NCI-H2196 treated with DMSO at 0.1 percent for 48 hours (cell line): ENCODE measurements at regions not wholly inside any gene's neighbourhood (a gene's known extent, or its start where the extent isn't known, plus 50 kb on each side); places are given as distances from the start of the nearest gene placed in this dataset.
"Not testable (repeated sequence)": the region's sequence is repeated elsewhere in the genome, so short reads cannot be mapped to it uniquely, and the experiment has no call there.

Source experiments
- DNase-seq: peaks from one replicate; lab custom pipeline; 2025; ENCODE audit not compliant: unreplicated experiment; lab: John Stamatoyannopoulos, UW

- DNase-seq = no peak
Observed at GRCh38 chr15:67918205-67918861, 78.5 kb upstream of the RNU6-1 start.

- DNase-seq = no peak
Observed at GRCh38 chr15:67920524-67921240, 80.8 kb upstream of the RNU6-1 start.

DNA sequence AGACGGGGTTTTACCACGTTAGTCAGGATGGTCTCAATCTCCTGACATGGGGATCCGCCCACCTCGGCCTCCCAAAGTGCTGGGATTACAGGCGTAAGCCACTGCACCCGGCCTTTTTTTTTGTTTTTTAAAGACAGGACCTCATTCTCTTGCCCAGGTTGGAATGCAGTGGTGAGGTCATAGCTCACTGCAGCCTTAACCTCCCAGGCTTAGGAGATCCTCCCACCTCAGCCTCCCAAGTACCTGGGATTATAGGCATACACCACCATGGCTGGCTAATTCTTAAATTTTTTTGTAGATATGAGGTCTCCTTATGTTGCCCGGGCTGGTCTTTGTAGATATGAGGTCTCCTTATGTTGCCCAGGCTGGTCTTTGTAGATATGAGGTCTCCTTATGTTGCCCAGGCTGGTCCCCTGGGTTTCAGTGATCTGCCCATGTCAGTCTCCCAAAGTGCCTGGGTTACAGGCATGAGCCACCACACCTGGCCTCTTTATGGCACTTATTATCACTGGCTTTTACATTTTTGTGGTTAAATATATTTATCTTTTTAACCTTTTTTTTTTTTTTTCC is 82.3 kb upstream of the RNU6-1 start:
- DNase-seq = no peak

- no peak for DNase-seq
Observed at GRCh38 chr15:67922971-67923945, 83.4 kb upstream of the RNU6-1 start.

- DNase-seq = no peak
Observed at GRCh38 chr15:67924359-67924974, 84.6 kb upstream of the RNU6-1 start.

GRCh38 chr15:67925182-67925581 is 85.3 kb upstream of the RNU6-1 start:
- no peak for DNase-seq

GRCh38 chr15:67927501-67928168 is 87.8 kb upstream of the RNU6-1 start:
- no peak for DNase-seq

GRCh38 chr15:67928666-67929065 is 88.8 kb upstream of the RNU6-1 start:
- no peak for DNase-seq

GRCh38 chr15:67930720-67931119 is 90.9 kb upstream of the RNU6-1 start:
- DNase-seq = no peak

DNA sequence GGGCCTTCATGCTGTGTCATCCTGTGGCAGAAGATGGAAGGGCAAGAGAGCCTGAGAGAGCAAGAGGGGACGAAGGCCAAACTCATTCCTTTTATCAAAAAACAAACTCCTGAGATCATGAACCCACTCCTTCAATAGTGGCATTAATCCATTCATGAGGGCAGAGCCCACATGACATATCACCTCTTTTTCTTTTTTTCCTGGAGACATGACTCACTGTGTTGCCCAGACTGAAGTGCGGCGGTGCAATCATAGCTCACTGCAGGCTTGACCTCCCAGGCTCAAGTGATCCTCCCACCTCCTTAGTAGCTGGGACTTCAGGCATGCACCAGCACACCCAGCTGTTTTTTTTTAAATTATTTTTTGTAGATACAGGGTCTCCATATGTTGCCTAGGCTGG is 92.0 kb upstream of the RNU6-1 start:
- DNase-seq = no peak

DNA sequence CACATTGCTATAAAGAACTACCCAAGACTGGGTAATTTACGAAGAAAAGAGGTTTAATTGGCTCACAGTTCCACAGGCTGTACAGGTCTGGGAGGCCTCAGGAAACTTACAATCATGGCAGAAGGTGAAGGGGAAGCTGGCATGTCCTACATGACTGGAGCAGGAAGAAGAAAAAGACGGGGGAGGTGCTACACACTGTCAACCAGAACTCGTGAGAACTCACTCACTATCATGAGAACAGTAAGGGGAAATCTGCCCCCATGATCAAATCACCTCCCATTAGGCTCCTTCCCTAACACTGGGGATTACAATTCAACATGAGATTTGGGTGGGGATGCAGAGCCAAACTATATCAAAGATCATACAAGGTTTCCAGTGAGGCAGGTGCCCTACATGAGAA is 94.3 kb upstream of the RNU6-1 start:
- DNase-seq = not testable (repeated sequence)

DNA sequence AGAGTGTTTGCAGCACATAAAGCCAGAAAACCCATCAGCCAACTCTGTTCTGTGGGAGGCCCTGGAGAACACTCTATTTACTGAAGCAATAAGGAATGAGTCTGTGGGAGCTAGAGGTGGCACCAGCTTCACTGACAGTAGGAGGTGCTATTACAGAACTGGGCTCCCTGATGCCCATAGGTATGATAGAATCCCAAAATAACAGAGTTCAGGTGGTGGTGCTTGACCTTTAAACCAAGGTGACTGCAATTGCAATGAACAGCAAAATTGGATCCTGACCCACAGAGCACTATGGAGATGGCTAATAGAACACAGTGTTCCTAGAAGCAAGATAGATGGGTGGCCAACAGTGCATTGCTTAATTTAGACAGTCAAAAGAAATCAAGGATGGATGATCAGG is 95.4 kb upstream of the RNU6-1 start:
- no peak for DNase-seq

DNA sequence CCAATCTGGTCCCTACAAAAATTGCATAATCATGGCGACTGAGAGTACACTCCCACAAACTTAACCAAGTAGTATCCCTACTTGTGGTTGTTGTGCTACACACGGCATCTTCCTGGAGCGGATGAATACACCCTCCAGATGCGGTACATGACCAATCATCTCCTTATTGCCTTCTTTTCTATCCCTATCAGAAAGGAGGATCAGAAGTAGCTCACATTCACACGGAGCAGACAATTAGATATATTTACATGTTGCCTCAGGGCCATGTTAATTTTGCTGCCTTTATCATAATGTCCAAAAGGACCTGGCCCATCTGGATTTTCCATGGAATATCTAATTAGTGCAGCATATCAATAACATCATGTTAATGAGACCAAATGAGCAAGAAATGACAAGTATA is 96.4 kb upstream of the RNU6-1 start:
- no peak for DNase-seq

GRCh38 chr15:67937153-67937761 is 97.4 kb upstream of the RNU6-1 start:
- no peak for DNase-seq

GRCh38 chr15:67939179-67939578 is 99.3 kb upstream of the RNU6-1 start:
- DNase-seq = not testable (repeated sequence)

GRCh38 chr15:67939588-67940323 is 99.9 kb upstream of the RNU6-1 start:
- DNase-seq = not testable (repeated sequence)

GRCh38 chr15:67940324-67940719 is 100.5 kb upstream of the RNU6-1 start:
- DNase-seq = no peak

DNA sequence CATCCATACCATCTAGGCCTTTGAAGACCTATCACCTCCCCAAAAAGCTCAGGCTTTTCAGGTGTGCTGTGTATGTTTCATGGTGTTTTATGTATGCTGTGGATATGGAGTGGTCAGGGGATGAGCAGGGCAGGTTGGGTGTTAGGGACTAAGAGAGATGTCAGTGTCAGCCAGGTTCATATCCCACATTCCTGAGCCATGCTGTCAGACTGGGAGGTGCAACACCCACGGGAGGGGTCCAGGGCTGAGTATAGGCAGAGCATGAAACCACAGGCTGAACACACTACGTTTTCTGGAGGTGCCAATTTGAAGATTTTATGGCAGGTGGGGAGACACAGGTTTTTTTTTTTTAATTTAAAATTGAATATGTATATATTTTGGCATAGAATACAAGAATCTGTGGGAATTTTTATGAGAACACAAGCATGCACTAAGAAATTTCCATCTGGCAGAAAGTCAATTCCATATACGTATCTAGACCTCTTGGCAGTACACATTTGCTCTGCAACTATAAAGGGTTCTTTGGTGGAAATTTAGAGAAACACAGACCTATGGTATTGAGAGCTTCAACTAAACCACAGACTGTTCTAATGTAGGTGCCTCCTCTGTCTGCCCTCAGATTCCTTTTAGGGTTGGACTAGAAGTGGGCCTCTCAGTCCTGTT is 101.9 kb upstream of the RNU6-1 start:
- no peak for DNase-seq

- no peak for DNase-seq
Observed at GRCh38 chr15:67943475-67943874, 103.6 kb upstream of the RNU6-1 start.
